ENCODE measurements at regions not wholly inside any gene's neighbourhood (a gene's known extent, or its start where the extent isn't known, plus 50 kb on each side); places are given as distances from the start of the nearest gene placed in this dataset.

- no peak for TF ChIP-seq ATF2 (IDR thresholded peaks at IDR 0.05; ENCODE audit: low read length)
Observed at GRCh38 chr12:111063295-111064026, 143.1 kb upstream of the MYL2 start (continued).
